Cardiac fibroblast (primary cell): ENCODE measurements at regions not wholly inside any gene's neighbourhood (a gene's known extent, or its start where the extent isn't known, plus 50 kb on each side); places are given as distances from the start of the nearest gene placed in this dataset.

Source experiments
- DNase-seq, 2 donors: peaks; one replicate each; pipeline versions ENCODE4 v3.0.0 to v3.0.0-alpha.2; 2010; ENCODE audit warnings: low read depth in 2 of 2
- H3K4me3 ChIP-seq, 2 donors: replicated peaks in 1 of 2; 1 replicate in 1 of 2; 2 replicates in 1 of 2; pipeline ENCODE4 v1.5.1; 2011; ENCODE audit warnings: low read depth in 2 of 2, low read length in 2 of 2, mild to moderate bottlenecking in 2 of 2, moderate library complexity in 1 of 2
- CTCF ChIP-seq: IDR thresholded peaks from one replicate; pipeline ENCODE4 v1.5.1; 2011; ENCODE audit warnings: low read depth, mild to moderate bottlenecking, low read length, inconsistent platforms

GRCh38 chr20:55186228-55186627, 710.8 kb downstream of the DOK5 start:
- DNase-seq = no peak
- H3K4me3 ChIP-seq = no peak overlapping the region
- TF ChIP-seq CTCF = no peak

GRCh38 chr20:55175081-55175480, 699.7 kb downstream of the DOK5 start:
- no peak for DNase-seq
- TF ChIP-seq CTCF = no peak

GRCh38 chr20:55174635-55175034, 699.2 kb downstream of the DOK5 start:
- H3K4me3 ChIP-seq = no peak overlapping the region
- no peak for TF ChIP-seq CTCF
- DNase-seq = no peak

More at GRCh38 chr20:55175081-55175480, 699.7 kb downstream of the DOK5 start:
- H3K4me3 ChIP-seq = no peak overlapping the region

GRCh38 chr20:55174172-55174571, 698.8 kb downstream of the DOK5 start:
- DNase-seq = no peak
- no peak for TF ChIP-seq CTCF

GRCh38 chr20:55173601-55174000, 698.2 kb downstream of the DOK5 start:
- no peak for TF ChIP-seq CTCF
- H3K4me3 ChIP-seq = no peak overlapping the region
- DNase-seq = no peak

More at GRCh38 chr20:55174172-55174571, 698.8 kb downstream of the DOK5 start:
- no peak overlapping the region for H3K4me3 ChIP-seq

GRCh38 chr20:55172310-55173002, 697.1 kb downstream of the DOK5 start:
- H3K4me3 ChIP-seq = no peak overlapping the region
- DNase-seq = no peak
- no peak for TF ChIP-seq CTCF

GRCh38 chr20:55166063-55166462, 690.7 kb downstream of the DOK5 start:
- no peak for DNase-seq
- TF ChIP-seq CTCF = no peak
- no peak overlapping the region for H3K4me3 ChIP-seq
